ENCODE measurements at regions not wholly inside any gene's neighbourhood (a gene's known extent, or its start where the extent isn't known, plus 50 kb on each side); places are given as distances from the start of the nearest gene placed in this dataset.
A peak's percentile ranks its signal among the peaks of the same experiment; 100 is the strongest.
"Not testable (repeated sequence)": the region's sequence is repeated elsewhere in the genome, so short reads cannot be mapped to it uniquely, and the experiment has no call there.

GRCh38 chr20:40274912-40275533 is 414.0 kb downstream of the MAFB start:
- H3K4me3 ChIP-seq (ENCODE audit: control insufficient read depth, low read depth, low read length) = no peak overlapping the region
- DNase-seq (ENCODE audit: low read depth) = no peak
- no peak for TF ChIP-seq CTCF (IDR thresholded peaks at IDR 0.05; ENCODE audit: control insufficient read depth, insufficient read depth, low read depth, low read length, missing control alignments)

DNA sequence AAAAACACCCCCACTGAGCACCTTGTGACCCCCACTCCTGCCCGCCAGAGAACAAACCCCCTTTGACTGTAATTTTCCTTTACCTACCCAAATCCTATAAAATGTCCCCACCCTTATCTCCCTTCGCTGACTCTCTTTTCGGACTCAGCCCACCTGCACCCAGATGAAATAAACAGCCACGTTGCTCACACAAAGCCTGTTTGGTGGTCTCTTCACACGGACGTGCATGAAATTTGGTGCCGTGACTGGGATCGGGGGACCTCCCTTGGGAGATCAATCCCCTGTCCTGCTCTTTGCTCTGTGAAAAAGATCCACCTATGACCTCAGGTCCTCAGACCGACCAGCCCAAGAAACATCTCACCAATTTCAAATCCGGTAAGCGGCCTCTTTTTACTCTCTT is 419.8 kb downstream of the MAFB start:
- not testable (repeated sequence) for DNase-seq (ENCODE audit: low read depth); H3K4me3 ChIP-seq (ENCODE audit: control insufficient read depth, low read depth, low read length)

DNA sequence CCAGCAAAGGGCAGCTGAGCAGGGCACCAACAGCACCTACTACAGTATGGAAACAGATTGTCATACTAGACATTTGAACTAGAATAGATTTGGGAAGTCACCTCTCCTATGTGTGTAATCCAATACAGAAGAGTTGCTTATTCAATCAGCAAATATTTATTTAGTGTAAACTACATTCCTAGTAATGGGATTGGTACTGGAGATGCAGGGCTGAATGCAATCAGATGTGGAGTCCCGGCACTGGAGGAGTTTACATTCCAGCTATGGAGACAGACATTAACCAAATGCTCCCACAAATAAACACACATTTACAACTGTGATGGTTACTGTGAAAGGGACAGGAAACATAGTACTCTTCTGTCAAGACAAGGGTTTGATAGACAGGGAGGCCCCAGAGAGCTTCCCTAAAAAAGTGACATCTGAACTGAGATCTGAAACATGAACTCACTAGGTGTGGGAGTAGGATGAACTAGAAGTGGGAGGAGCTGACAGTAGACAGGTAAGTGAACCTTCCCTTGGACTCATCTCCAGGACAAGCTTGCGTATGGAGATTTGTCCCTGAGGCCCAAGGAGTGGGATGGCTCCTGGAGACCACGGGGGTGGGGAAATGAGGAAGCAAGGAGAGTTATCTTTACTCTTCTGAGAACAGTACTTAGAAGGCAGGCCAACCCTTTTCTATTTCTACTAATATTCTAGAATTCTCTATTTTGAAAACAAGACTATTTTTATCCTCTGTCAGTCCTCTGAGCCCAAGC is 420.5 kb downstream of the MAFB start:
- no peak for TF ChIP-seq CTCF (IDR thresholded peaks at IDR 0.05; ENCODE audit: control insufficient read depth, insufficient read depth, low read depth, low read length, missing control alignments)
- no peak for DNase-seq (ENCODE audit: low read depth)
- no peak overlapping the region for H3K4me3 ChIP-seq (ENCODE audit: control insufficient read depth, low read depth, low read length)

- DNase-seq (ENCODE audit: low read depth) = no peak
- peak; percentile 54 for TF ChIP-seq CTCF (IDR thresholded peaks at IDR 0.05; ENCODE audit: control insufficient read depth, insufficient read depth, low read depth, low read length, missing control alignments)
- H3K4me3 ChIP-seq (ENCODE audit: control insufficient read depth, low read depth, low read length) = no peak overlapping the region
These were observed 423.1 kb downstream of the MAFB start for GRCh38 chr20:40265825-40266533.

GRCh38 chr20:40262219-40262618 is 426.8 kb downstream of the MAFB start:
- no peak for TF ChIP-seq CTCF (IDR thresholded peaks at IDR 0.05; ENCODE audit: control insufficient read depth, insufficient read depth, low read depth, low read length, missing control alignments)
- H3K4me3 ChIP-seq (ENCODE audit: control insufficient read depth, low read depth, low read length) = no peak overlapping the region
- no peak for DNase-seq (ENCODE audit: low read depth)

DNA sequence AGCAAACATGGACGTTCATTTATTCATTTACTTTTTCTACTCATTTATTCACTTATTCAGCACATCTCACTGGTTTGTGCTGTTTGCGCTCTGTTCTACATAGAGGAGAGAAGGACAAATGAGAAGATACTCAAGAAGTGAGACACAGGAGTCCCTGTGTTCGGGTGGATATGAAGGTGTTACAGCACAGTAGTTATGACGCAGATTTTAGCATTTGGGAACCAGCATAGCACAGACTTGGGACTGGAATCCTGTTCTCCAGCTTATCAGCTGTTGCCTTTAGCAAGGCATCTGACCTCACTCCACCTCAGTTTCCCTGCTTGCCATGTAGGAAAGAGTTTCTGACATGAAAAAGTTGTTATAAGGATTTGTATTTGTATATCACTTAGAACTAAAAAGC is 430.1 kb downstream of the MAFB start:
- DNase-seq (ENCODE audit: low read depth) = no peak
- no peak for TF ChIP-seq CTCF (IDR thresholded peaks at IDR 0.05; ENCODE audit: control insufficient read depth, insufficient read depth, low read depth, low read length, missing control alignments)
- no peak overlapping the region for H3K4me3 ChIP-seq (ENCODE audit: control insufficient read depth, low read depth, low read length)

GRCh38 chr20:40257763-40258162 is 431.3 kb downstream of the MAFB start:
- H3K4me3 ChIP-seq (ENCODE audit: control insufficient read depth, low read depth, low read length) = no peak overlapping the region
- no peak for DNase-seq (ENCODE audit: low read depth)
- TF ChIP-seq CTCF (IDR thresholded peaks at IDR 0.05; ENCODE audit: control insufficient read depth, insufficient read depth, low read depth, low read length, missing control alignments) = no peak
